HepG2 (cell line): ENCODE measurements at regions not wholly inside any gene's neighbourhood (a gene's known extent, or its start where the extent isn't known, plus 50 kb on each side); places are given as distances from the start of the nearest gene placed in this dataset.

Source experiments
- ATAC-seq: fragments of 200-7000 bp; cut with Tn5 transposase; 3 replicates; pipeline ENCODE4 v1.9.1; 2020; ENCODE audit warnings: mild to moderate bottlenecking, moderate library complexity
- BruUV-seq: library from RNA; stranded (reverse); fragments of 400-500 nt; replicated peaks from 2 replicates; lab custom pipeline; 2021; lab: Mats Ljungman, UMichigan
- CTCF ChIA-PET: fragments of 300-600 bp; formaldehyde crosslinking; extraction: SDS; loops from one replicate; lab custom pipeline; 2021; ENCODE audit warnings: low total read pairs, inconsistent platforms, low intra/inter-chr PET ratio; lab: Yijun Ruan, JAX
- POLR2A ChIA-PET: fragments of 350-600 bp; sonication (Branson Sonifier 250); formaldehyde crosslinking; loops from one replicate; lab custom pipeline; 2020; ENCODE audit warnings: antibody characterized with exemption, inconsistent platforms; lab: Yijun Ruan, JAX
- DNase-seq: peaks from one replicate; pipeline ENCODE4 v3.0.0-alpha.2; 2015; ENCODE audit warnings: low spot score
- FAIRE-seq: peaks from 3 replicates; lab custom pipeline; 2011; peaks lifted over from hg19 to GRCh38; lab: Jason Lieb, UNC
- H2AFZ ChIP-seq: one replicate; pipeline ENCODE4 v1.6.1; 2011; ENCODE audit warnings: low read length, inconsistent platforms
- H3K27ac ChIP-seq: fragments of 300-600 bp; 3 replicates; pipeline ENCODE4 v1.8.0; 2011; ENCODE audit warnings: mixed run types, mild to moderate bottlenecking, mixed read lengths, low read length, inconsistent platforms; ENCODE audit not compliant: insufficient read depth; ENCODE audit errors: extremely low read length
- H3K27me3 ChIP-seq, 2 experiments: fragments of 200-600 bp in 1 of 2; 2 replicates in 1 of 2; 3 replicates in 1 of 2; pipeline versions ENCODE4 v1.6.0 to v1.8.0; 2011; ENCODE audit warnings: low read length in 2 of 2, mild to moderate bottlenecking in 2 of 2, moderate library complexity in 2 of 2, inconsistent platforms in 1 of 2; ENCODE audit not compliant: insufficient read depth in 2 of 2, control insufficient read depth in 1 of 2
- H3K36me3 ChIP-seq, 2 experiments: fragments of 200-600 bp in 1 of 2; replicated peaks in 1 of 2; 2 replicates in 1 of 2; 3 replicates in 1 of 2; pipeline versions ENCODE4 v1.5.1 to v1.8.0; 2011; ENCODE audit warnings: low read length in 2 of 2, inconsistent platforms in 1 of 2; ENCODE audit not compliant: insufficient read depth in 2 of 2, control insufficient read depth in 1 of 2
- H3K4me1 ChIP-seq: 2 replicates; pipeline ENCODE4 v1.5.1; 2012; ENCODE audit warnings: low read length, inconsistent platforms; ENCODE audit not compliant: insufficient read depth
- H3K4me2 ChIP-seq: 2 replicates; pipeline ENCODE4 v1.6.0; 2011; ENCODE audit warnings: low read depth, low read length, inconsistent platforms
- H3K4me3 ChIP-seq, 3 experiments: fragments of 200-600 bp in 1 of 3; sonication (generic), shearing (Covaris generic) in 1 of 3; replicated peaks in 1 of 3; 2 replicates each; pipeline ENCODE4 v1.5.1; 2011 to 2016; ENCODE audit warnings: low read length in 3 of 3, inconsistent platforms in 2 of 3, low read depth in 2 of 3, mild to moderate bottlenecking in 2 of 3, control low read depth in 1 of 3, mixed read lengths in 1 of 3; ENCODE audit not compliant: insufficient read depth in 1 of 3
- H3K79me2 ChIP-seq: one replicate; pipeline ENCODE4 v1.6.1; 2011; ENCODE audit warnings: low read length, inconsistent platforms; ENCODE audit not compliant: insufficient read depth
- H3K9ac ChIP-seq: 2 replicates; pipeline ENCODE4 v1.6.0; 2011; ENCODE audit warnings: mild to moderate bottlenecking, low read depth, low read length, inconsistent platforms; ENCODE audit not compliant: insufficient read depth
- H3K9me3 ChIP-seq: 2 replicates; pipeline ENCODE4 v1.5.1; 2012; ENCODE audit warnings: mild to moderate bottlenecking, low read length
- H4K20me1 ChIP-seq: 2 replicates; pipeline ENCODE4 v1.6.0; 2011; ENCODE audit warnings: inconsistent platforms, mild to moderate bottlenecking, low read length, moderate library complexity; ENCODE audit not compliant: insufficient read depth
- CEBPB ChIP-seq: IDR thresholded peaks from 2 replicates; pipeline ENCODE4 v1.6.1; 2011; ENCODE audit warnings: low read depth, low read length, improper control_type of control experiment, borderline replicate concordance
- MED8 ChIP-seq: sonication (generic); formaldehyde crosslinking; IDR thresholded peaks from 2 replicates; pipeline ENCODE4 v1.8.1; 2023; ENCODE audit warnings: mild to moderate bottlenecking, missing genetic modification reagents; ENCODE audit not compliant: insufficient replicate concordance
- PITX1 ChIP-seq: sonication (generic); formaldehyde crosslinking; IDR thresholded peaks from 2 replicates; pipeline ENCODE4 v1.5.1; 2020; ENCODE audit warnings: mild to moderate bottlenecking, missing genetic modification reagents
- RARA ChIP-seq: IDR thresholded peaks from 2 replicates; pipeline ENCODE4 v1.6.1; 2016; ENCODE audit warnings: missing genetic modification reagents, missing compliant biosample characterization
- SNRNP70 ChIP-seq: fragments of 200-400 bp; formaldehyde crosslinking; IDR thresholded peaks from 2 replicates; pipeline ENCODE4 v1.6.1; 2017; ENCODE audit warnings: mild to moderate bottlenecking, low read depth, low read length, moderate library complexity
- WGBS: methylation state at CpG from one replicate; pipeline ENCODE4 v1.1.6; 2017; ENCODE audit warnings: low lambda C conversion rate; 5-methylcytosine and 5-hydroxymethylcytosine counted together
- in situ Hi-C: cut with HindIII; loops from 2 replicates; pipeline ENCODE4 v1.10.0; 2017; ENCODE audit warnings: low pct_unique_long_range_greater_than_20kb; ENCODE audit not compliant: extremely low pct_ligation_motif_present
- intact Hi-C: fragments of 100-400 bp; cut with micrococcal nuclease; formaldehyde crosslinking; loops from one replicate; pipeline ENCODE4 v1.10.0; 2022; ENCODE audit not compliant: unreplicated experiment
- TF ChIP-seq, protein P1 (sequence below): sonication (generic); formaldehyde crosslinking; IDR thresholded peaks from 2 replicates; pipeline ENCODE4 v1.4.0; 2020; ENCODE audit warnings: missing genetic modification reagents
- TF ChIP-seq, protein P2 (sequence below): sonication (generic); formaldehyde crosslinking; IDR thresholded peaks from 2 replicates; pipeline ENCODE4 v1.4.0; 2020; ENCODE audit warnings: mild to moderate bottlenecking, missing genetic modification reagents
- TF ChIP-seq, protein P3 (sequence below): sonication (generic); IDR thresholded peaks from 2 replicates; pipeline ENCODE4 v1.6.1; 2016; ENCODE audit warnings: low read depth, borderline replicate concordance

DNA sequence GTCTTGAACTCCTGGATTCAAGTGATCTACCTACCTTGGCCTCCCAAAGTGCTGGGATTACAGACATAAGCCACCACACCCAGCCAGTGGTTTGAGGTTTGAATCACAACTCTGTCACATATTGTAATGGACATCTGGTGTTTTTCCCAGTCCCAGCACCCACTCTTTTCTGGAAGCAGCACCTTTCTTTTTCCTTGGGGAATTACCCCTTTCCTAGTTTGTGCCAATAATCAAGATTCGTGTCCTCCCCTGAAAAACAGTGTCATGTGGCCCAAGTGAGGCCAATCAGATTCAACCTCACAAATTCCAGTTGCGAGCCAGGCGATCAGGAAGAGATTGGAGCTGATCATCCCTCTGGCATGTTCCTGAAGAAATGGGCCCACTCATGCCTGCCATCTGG is 71.7 kb upstream of the SGK1 start:
- in situ Hi-C loops = no loop called here
- no peak overlapping the region for H3K27ac ChIP-seq
- no peaks in the 10 kb centered on the region for H3K9me3 ChIP-seq
- H3K36me3 ChIP-seq = no peaks in the 10 kb centered on the region
- CTCF ChIA-PET = no interaction called here
- no peak overlapping the region for H3K9ac ChIP-seq
- no peak overlapping the region for H3K4me2 ChIP-seq
- POLR2A ChIA-PET = no interaction called here
- H3K27me3 ChIP-seq = no peaks in the 10 kb centered on the region; a peak in 1 of 5 replicates
- DNase-seq (no peak), ATAC-seq (no peak)
- BruUV-seq = no TSS peak
- TF ChIP-seq, protein P1, sequence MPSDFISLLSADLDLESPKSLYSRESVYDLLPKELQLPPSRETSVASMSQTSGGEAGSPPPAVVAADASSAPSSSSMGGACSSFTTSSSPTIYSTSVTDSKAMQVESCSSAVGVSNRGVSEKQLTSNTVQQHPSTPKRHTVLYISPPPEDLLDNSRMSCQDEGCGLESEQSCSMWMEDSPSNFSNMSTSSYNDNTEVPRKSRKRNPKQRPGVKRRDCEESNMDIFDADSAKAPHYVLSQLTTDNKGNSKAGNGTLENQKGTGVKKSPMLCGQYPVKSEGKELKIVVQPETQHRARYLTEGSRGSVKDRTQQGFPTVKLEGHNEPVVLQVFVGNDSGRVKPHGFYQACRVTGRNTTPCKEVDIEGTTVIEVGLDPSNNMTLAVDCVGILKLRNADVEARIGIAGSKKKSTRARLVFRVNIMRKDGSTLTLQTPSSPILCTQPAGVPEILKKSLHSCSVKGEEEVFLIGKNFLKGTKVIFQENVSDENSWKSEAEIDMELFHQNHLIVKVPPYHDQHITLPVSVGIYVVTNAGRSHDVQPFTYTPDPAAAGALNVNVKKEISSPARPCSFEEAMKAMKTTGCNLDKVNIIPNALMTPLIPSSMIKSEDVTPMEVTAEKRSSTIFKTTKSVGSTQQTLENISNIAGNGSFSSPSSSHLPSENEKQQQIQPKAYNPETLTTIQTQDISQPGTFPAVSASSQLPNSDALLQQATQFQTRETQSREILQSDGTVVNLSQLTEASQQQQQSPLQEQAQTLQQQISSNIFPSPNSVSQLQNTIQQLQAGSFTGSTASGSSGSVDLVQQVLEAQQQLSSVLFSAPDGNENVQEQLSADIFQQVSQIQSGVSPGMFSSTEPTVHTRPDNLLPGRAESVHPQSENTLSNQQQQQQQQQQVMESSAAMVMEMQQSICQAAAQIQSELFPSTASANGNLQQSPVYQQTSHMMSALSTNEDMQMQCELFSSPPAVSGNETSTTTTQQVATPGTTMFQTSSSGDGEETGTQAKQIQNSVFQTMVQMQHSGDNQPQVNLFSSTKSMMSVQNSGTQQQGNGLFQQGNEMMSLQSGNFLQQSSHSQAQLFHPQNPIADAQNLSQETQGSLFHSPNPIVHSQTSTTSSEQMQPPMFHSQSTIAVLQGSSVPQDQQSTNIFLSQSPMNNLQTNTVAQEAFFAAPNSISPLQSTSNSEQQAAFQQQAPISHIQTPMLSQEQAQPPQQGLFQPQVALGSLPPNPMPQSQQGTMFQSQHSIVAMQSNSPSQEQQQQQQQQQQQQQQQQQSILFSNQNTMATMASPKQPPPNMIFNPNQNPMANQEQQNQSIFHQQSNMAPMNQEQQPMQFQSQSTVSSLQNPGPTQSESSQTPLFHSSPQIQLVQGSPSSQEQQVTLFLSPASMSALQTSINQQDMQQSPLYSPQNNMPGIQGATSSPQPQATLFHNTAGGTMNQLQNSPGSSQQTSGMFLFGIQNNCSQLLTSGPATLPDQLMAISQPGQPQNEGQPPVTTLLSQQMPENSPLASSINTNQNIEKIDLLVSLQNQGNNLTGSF (CRISPR knock-in tag) = no peak
- TF ChIP-seq, protein P2, sequence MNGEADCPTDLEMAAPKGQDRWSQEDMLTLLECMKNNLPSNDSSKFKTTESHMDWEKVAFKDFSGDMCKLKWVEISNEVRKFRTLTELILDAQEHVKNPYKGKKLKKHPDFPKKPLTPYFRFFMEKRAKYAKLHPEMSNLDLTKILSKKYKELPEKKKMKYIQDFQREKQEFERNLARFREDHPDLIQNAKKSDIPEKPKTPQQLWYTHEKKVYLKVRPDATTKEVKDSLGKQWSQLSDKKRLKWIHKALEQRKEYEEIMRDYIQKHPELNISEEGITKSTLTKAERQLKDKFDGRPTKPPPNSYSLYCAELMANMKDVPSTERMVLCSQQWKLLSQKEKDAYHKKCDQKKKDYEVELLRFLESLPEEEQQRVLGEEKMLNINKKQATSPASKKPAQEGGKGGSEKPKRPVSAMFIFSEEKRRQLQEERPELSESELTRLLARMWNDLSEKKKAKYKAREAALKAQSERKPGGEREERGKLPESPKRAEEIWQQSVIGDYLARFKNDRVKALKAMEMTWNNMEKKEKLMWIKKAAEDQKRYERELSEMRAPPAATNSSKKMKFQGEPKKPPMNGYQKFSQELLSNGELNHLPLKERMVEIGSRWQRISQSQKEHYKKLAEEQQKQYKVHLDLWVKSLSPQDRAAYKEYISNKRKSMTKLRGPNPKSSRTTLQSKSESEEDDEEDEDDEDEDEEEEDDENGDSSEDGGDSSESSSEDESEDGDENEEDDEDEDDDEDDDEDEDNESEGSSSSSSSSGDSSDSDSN (CRISPR knock-in tag) = no peak
- TF ChIP-seq SNRNP70 (no peak), MED8 (CRISPR knock-in tag) (no peak), CEBPB (no peak), PITX1 (CRISPR knock-in tag) (no peak), RARA (CRISPR knock-in tag) (no peak)
- TF ChIP-seq, protein P3, sequence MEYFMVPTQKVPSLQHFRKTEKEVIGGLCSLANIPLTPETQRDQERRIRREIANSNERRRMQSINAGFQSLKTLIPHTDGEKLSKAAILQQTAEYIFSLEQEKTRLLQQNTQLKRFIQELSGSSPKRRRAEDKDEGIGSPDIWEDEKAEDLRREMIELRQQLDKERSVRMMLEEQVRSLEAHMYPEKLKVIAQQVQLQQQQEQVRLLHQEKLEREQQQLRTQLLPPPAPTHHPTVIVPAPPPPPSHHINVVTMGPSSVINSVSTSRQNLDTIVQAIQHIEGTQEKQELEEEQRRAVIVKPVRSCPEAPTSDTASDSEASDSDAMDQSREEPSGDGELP = no peak
- TF ChIP-seq, all 625 proteins: peak for 0
- no peak for FAIRE-seq
- H3K4me3 ChIP-seq = no peak overlapping the region
- intact Hi-C loops = no loop called here
- 44% methylated on average over 3 of the region's 3 CpGs for WGBS
- H4K20me1 ChIP-seq = no peaks in the 10 kb centered on the region
- H3K4me1 ChIP-seq = no peaks in the 10 kb centered on the region
- H3K79me2 ChIP-seq = no peaks in the 10 kb centered on the region
- no peak overlapping the region for H2AFZ ChIP-seq
